ENCODE measurements at regions not wholly inside any gene's neighbourhood (a gene's known extent, or its start where the extent isn't known, plus 50 kb on each side); places are given as distances from the start of the nearest gene placed in this dataset.
"Not testable (repeated sequence)": the region's sequence is repeated elsewhere in the genome, so short reads cannot be mapped to it uniquely, and the experiment has no call there.

- H3K9me3 ChIP-seq; H3K27ac ChIP-seq; H3K27me3 ChIP-seq (replicated peaks; ENCODE audit: insufficient read depth); DNase-seq (ENCODE audit: low spot score); ATAC-seq (ENCODE audit: insufficient number of reproducible peaks, low FRiP score, low read depth); H3K4me1 ChIP-seq (ENCODE audit: control insufficient read depth in 1 of 2, low read depth in 2 of 2); H3K36me3 ChIP-seq; H3K4me3 ChIP-seq: not testable (repeated sequence)
Observed at GRCh38 chr9:67416639-67417038, 424.3 kb upstream of the SPATA31A3 start.

GRCh38 chr9:67410606-67411220 lies 418.4 kb upstream of the SPATA31A3 start:
- ATAC-seq (ENCODE audit: insufficient number of reproducible peaks, low FRiP score, low read depth); H3K9me3 ChIP-seq: not testable (repeated sequence)

DNA sequence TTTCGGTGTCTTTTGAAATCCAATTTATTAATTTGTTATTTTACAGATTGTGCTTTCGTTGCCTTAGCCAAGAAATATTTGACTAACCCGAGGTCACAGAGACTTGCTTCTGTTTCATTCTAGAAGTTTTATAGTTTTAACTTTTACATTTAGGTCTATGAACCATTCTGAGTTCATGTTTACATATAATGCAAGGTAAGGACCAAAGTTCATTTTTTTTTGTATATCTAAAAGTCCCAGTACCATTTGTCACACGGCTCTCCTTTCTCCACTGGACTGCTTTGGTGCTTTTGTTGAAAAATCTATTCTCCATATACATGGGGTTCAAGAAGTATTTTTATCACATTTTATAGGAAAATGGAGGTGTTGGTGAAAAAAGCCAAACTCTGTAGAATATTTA lies 411.4 kb upstream of the SPATA31A3 start:
- H3K4me3 ChIP-seq; H3K9me3 ChIP-seq; H3K4me1 ChIP-seq (ENCODE audit: control insufficient read depth in 1 of 2, low read depth in 2 of 2); H3K27ac ChIP-seq; H3K36me3 ChIP-seq; ATAC-seq (ENCODE audit: insufficient number of reproducible peaks, low FRiP score, low read depth); H3K27me3 ChIP-seq (replicated peaks; ENCODE audit: insufficient read depth); DNase-seq (ENCODE audit: low spot score): not testable (repeated sequence)

More at GRCh38 chr9:67410606-67411220, 418.4 kb upstream of the SPATA31A3 start:
- H3K4me3 ChIP-seq; H3K27ac ChIP-seq; H3K36me3 ChIP-seq; H3K4me1 ChIP-seq (ENCODE audit: control insufficient read depth in 1 of 2, low read depth in 2 of 2); H3K27me3 ChIP-seq (replicated peaks; ENCODE audit: insufficient read depth); DNase-seq (ENCODE audit: low spot score): not testable (repeated sequence)

- H3K4me3 ChIP-seq; H3K27ac ChIP-seq; H3K4me1 ChIP-seq (ENCODE audit: control insufficient read depth in 1 of 2, low read depth in 2 of 2); H3K9me3 ChIP-seq; H3K27me3 ChIP-seq (replicated peaks; ENCODE audit: insufficient read depth); ATAC-seq (ENCODE audit: insufficient number of reproducible peaks, low FRiP score, low read depth); DNase-seq (ENCODE audit: low spot score); H3K36me3 ChIP-seq: not testable (repeated sequence)
Observed at GRCh38 chr9:67397731-67398130, 405.4 kb upstream of the SPATA31A3 start.

DNA sequence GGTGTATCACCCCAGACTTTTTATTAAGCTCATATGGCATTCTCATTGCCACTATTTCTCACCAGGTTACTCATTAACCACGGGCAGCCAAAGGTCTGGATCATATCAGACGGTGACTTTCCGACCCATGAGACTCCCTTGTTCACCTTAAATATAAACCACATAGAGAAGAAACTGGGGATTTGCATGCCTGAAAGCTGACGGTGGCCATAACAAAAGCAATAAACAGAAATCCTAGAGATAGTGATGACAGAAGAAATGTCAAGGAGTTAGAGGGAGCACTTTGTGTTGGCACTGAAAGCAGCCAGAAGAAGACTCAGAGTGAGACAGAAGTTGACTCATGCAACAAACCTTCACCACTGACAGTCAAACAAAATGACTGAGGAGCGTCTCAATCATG lies 402.4 kb upstream of the SPATA31A3 start:
- H3K27me3 ChIP-seq (replicated peaks; ENCODE audit: insufficient read depth); H3K9me3 ChIP-seq; H3K4me1 ChIP-seq (ENCODE audit: control insufficient read depth in 1 of 2, low read depth in 2 of 2); DNase-seq (ENCODE audit: low spot score); H3K4me3 ChIP-seq; H3K27ac ChIP-seq; H3K36me3 ChIP-seq; ATAC-seq (ENCODE audit: insufficient number of reproducible peaks, low FRiP score, low read depth): not testable (repeated sequence)

DNA sequence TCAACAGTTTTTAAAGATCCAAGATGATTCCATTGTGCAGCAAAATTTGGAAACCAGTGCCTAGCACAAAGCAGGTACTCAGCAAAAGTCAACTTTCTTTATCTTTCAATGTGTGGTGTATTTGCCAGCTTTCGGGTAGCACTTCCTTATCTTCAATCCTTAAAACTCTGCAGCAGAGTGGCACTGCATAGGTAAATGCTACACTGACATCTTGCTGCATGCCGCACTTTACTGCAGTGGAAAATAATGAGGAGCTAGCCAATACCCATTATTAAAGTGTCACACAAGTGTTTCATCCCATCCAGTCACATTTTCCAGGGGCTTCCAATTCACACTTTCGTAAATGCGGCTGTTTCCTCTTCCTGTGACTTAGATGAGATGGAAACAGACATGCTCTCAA lies 401.7 kb upstream of the SPATA31A3 start:
- not testable (repeated sequence) for ATAC-seq (ENCODE audit: insufficient number of reproducible peaks, low FRiP score, low read depth); H3K4me3 ChIP-seq; H3K9me3 ChIP-seq; DNase-seq (ENCODE audit: low spot score); H3K27ac ChIP-seq; H3K4me1 ChIP-seq (ENCODE audit: control insufficient read depth in 1 of 2, low read depth in 2 of 2); H3K27me3 ChIP-seq (replicated peaks; ENCODE audit: insufficient read depth); H3K36me3 ChIP-seq

- not testable (repeated sequence) for H3K27me3 ChIP-seq (replicated peaks; ENCODE audit: insufficient read depth); H3K4me1 ChIP-seq (ENCODE audit: control insufficient read depth in 1 of 2, low read depth in 2 of 2); H3K4me3 ChIP-seq; ATAC-seq (ENCODE audit: insufficient number of reproducible peaks, low FRiP score, low read depth); H3K36me3 ChIP-seq; H3K27ac ChIP-seq; DNase-seq (ENCODE audit: low spot score); H3K9me3 ChIP-seq
Observed at GRCh38 chr9:67369664-67370063, 377.3 kb upstream of the SPATA31A3 start.

- DNase-seq (ENCODE audit: low spot score); H3K27ac ChIP-seq; H3K4me1 ChIP-seq (ENCODE audit: control insufficient read depth in 1 of 2, low read depth in 2 of 2); H3K4me3 ChIP-seq; H3K9me3 ChIP-seq; ATAC-seq (ENCODE audit: insufficient number of reproducible peaks, low FRiP score, low read depth); H3K36me3 ChIP-seq; H3K27me3 ChIP-seq (replicated peaks; ENCODE audit: insufficient read depth): not testable (repeated sequence)
Observed at GRCh38 chr9:67362325-67362724, 370.0 kb upstream of the SPATA31A3 start.

GRCh38 chr9:67353961-67354360 lies 361.6 kb upstream of the SPATA31A3 start:
- H3K36me3 ChIP-seq; DNase-seq (ENCODE audit: low spot score); ATAC-seq (ENCODE audit: insufficient number of reproducible peaks, low FRiP score, low read depth); H3K27me3 ChIP-seq (replicated peaks; ENCODE audit: insufficient read depth); H3K4me3 ChIP-seq; H3K27ac ChIP-seq; H3K9me3 ChIP-seq; H3K4me1 ChIP-seq (ENCODE audit: control insufficient read depth in 1 of 2, low read depth in 2 of 2): not testable (repeated sequence)

GRCh38 chr9:67349424-67349759 lies 357.0 kb upstream of the SPATA31A3 start:
- not testable (repeated sequence) for ATAC-seq (ENCODE audit: insufficient number of reproducible peaks, low FRiP score, low read depth)

DNA sequence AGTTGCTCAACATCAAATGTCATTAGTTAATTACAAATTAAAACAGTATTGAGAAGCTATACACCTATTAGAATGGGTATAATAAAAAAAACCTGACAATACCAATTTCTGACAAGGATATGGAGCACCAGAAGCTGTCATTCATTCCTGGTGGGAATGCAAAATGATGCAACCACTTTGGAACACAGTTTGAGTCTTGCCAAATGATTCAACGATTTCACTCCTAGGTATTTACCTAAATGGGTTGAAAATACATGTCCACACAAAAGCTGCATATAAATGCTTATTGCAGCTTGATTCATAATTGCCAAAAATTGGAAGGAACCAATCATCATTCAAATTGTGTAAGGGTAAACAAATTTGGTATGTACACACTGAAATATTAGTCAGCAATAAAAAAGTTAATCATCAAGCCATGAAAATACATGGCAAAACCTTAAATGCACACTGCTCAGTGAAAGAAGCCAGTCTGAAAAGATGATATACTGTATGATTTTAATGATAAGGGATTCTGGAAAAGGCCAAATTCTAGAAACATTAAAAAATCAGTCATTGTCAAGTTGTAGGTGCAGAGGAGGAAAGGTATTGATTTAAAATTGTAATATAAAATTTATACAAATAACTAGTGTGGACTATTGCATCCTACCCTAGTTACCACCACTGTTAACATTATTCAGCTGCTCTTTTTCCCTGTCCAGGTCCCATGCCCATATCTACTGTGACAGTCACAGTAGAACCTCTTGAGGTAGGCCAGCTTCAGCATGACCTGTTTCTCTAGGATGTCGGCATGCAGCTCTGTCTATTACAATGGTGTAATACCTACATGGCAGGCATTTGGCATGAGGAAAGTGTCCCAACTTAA lies 356.4 kb upstream of the SPATA31A3 start:
- not testable (repeated sequence) for H3K4me3 ChIP-seq; H3K4me1 ChIP-seq (ENCODE audit: control insufficient read depth in 1 of 2, low read depth in 2 of 2); DNase-seq (ENCODE audit: low spot score); H3K36me3 ChIP-seq; H3K27ac ChIP-seq; H3K27me3 ChIP-seq (replicated peaks; ENCODE audit: insufficient read depth); H3K9me3 ChIP-seq; ATAC-seq (ENCODE audit: insufficient number of reproducible peaks, low FRiP score, low read depth)

More at GRCh38 chr9:67349424-67349759, 357.0 kb upstream of the SPATA31A3 start:
- H3K4me1 ChIP-seq (ENCODE audit: control insufficient read depth in 1 of 2, low read depth in 2 of 2); H3K9me3 ChIP-seq; DNase-seq (ENCODE audit: low spot score); H3K27ac ChIP-seq; H3K27me3 ChIP-seq (replicated peaks; ENCODE audit: insufficient read depth); H3K4me3 ChIP-seq; H3K36me3 ChIP-seq: not testable (repeated sequence)

- H3K4me3 ChIP-seq; ATAC-seq (ENCODE audit: insufficient number of reproducible peaks, low FRiP score, low read depth); H3K27me3 ChIP-seq (replicated peaks; ENCODE audit: insufficient read depth); H3K4me1 ChIP-seq (ENCODE audit: control insufficient read depth in 1 of 2, low read depth in 2 of 2); H3K36me3 ChIP-seq; DNase-seq (ENCODE audit: low spot score); H3K27ac ChIP-seq; H3K9me3 ChIP-seq: not testable (repeated sequence)
Observed at GRCh38 chr9:67348094-67348493, 355.7 kb upstream of the SPATA31A3 start.

Data from thoracic aorta (tissue), 2 donors.